VCaP (cell line): ENCODE measurements at regions not wholly inside any gene's neighbourhood (a gene's known extent, or its start where the extent isn't known, plus 50 kb on each side); places are given as distances from the start of the nearest gene placed in this dataset.
"Not testable (repeated sequence)": the region's sequence is repeated elsewhere in the genome, so short reads cannot be mapped to it uniquely, and the experiment has no call there.

ENCODE experiments used
- H3K27ac ChIP-seq: fragments of 450-650 bp; 2 replicates; pipeline ENCODE4 v1.5.1; 2017
- TF ChIP-seq, protein P1 (sequence below): fragments of 450-650 bp; conservative IDR thresholded peaks from 2 replicates; pipeline ENCODE4 v1.5.1; 2017; ENCODE audit warnings: mild to moderate bottlenecking, moderate library complexity

- TF ChIP-seq, protein P1, sequence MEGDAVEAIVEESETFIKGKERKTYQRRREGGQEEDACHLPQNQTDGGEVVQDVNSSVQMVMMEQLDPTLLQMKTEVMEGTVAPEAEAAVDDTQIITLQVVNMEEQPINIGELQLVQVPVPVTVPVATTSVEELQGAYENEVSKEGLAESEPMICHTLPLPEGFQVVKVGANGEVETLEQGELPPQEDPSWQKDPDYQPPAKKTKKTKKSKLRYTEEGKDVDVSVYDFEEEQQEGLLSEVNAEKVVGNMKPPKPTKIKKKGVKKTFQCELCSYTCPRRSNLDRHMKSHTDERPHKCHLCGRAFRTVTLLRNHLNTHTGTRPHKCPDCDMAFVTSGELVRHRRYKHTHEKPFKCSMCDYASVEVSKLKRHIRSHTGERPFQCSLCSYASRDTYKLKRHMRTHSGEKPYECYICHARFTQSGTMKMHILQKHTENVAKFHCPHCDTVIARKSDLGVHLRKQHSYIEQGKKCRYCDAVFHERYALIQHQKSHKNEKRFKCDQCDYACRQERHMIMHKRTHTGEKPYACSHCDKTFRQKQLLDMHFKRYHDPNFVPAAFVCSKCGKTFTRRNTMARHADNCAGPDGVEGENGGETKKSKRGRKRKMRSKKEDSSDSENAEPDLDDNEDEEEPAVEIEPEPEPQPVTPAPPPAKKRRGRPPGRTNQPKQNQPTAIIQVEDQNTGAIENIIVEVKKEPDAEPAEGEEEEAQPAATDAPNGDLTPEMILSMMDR: no peak
- no peak overlapping the region for H3K27ac ChIP-seq
These were observed 504.3 kb downstream of the SOX11 start for GRCh38 chr2:6196449-6196848.

DNA sequence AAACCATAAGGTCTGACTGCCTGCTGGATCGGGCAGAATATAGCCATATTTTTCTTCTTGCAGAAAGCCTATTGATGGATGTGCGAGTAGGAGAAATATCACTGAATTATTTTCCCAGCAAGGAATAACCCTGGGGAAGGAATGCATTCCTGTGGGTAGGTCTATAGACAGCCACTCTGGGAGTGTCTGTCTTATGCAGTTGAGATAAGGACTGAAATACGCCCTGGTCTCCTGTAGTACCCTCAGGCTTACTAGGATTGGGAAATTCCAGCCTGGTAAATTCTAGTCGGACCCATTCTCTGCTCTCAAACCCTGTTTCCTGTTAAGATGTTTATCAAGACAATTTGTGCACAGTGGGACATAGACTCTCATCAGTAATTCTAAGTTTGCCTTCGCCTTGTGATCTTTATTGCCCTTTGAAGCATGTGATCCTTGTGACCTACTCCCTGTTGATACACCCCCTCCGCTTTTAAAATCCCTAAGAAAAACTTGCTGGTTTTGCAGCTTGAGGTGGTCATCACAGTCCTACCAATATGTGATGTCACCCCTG lies 506.3 kb downstream of the SOX11 start:
- not testable (repeated sequence) for H3K27ac ChIP-seq

GRCh38 chr2:6202756-6203155 lies 510.6 kb downstream of the SOX11 start:
- no peak overlapping the region; the same call in 1 of the 2 replicates for H3K27ac ChIP-seq
- TF ChIP-seq, protein P1: no peak

DNA sequence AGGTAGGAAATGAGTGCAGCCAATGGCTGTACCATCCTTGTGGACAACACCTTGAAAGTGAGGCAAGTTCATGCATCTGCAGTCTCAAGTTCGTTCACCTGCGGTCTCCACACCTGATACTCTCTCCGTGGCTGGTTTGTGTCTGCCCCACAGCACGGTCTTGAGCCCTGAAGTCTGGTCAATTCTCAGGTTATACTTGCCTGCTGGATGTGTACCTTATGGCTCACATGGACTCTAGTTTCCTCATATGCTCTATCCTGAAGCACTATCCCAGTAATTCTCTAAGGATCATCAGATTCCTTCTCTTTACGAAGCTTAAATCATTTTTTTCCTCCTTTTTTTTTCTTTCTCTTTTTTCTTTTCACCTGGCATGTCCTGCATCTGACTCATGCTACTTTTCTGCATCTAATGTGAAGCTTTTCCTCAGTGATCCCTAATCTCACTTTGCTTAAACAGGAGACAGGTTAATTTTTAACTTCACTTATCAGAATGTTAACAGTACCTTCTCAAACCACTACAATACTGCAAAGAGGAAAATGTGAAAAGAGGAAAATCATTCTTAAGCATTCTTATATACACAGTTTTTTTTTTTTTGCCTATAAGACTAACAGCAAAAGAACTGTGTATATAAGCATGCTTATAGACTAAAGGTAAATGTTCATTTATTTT lies 511.2 kb downstream of the SOX11 start:
- TF ChIP-seq, protein P1: no peak

GRCh38 chr2:6206882-6207281 lies 514.7 kb downstream of the SOX11 start:
- no peak overlapping the region for H3K27ac ChIP-seq
- TF ChIP-seq, protein P1: no peak

More for the DNA sequence above, 511.2 kb downstream of the SOX11 start:
- H3K27ac ChIP-seq: peak overlapping the region; percentile 52

DNA sequence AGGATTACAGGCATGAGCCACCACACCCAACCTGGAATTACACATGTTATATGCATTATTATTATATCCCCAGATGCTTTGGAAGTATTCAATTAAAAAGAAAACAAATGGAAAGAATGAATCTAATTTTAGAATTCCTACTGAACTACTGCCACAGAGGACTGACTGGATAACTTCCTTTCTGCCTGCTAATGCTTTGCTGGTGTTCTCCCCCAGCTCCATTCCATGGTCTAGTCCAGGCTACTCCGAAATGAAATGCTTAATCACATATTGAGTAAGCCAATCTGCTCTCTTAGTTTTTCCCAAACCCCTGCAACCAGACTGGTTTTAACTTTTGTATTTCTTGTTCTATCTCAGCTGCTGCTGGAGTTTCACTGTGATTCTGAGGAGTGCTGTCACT lies 519.1 kb downstream of the SOX11 start:
- H3K27ac ChIP-seq: no peak overlapping the region
- TF ChIP-seq, protein P1: no peak

GRCh38 chr2:6212491-6212890 lies 520.3 kb downstream of the SOX11 start:
- TF ChIP-seq, protein P1: no peak

More at GRCh38 chr2:6212491-6212890, 520.3 kb downstream of the SOX11 start:
- peak overlapping the region; percentile 26; the same call in 1 of the 2 replicates for H3K27ac ChIP-seq
